GM23248 (cell line): ENCODE measurements at regions not wholly inside any gene's neighbourhood (a gene's known extent, or its start where the extent isn't known, plus 50 kb on each side); places are given as distances from the start of the nearest gene placed in this dataset.

Source experiments
- DNase-seq: peaks from one replicate; pipeline ENCODE4 v3.0.0-alpha.2; 2015
- H2AFZ ChIP-seq: fragments of 200-600 bp; sonication (generic); 2 replicates; pipeline ENCODE4 v1.6.1; 2016; ENCODE audit warnings: antibody characterized with exemption
- H3F3A ChIP-seq: fragments of 200-600 bp; sonication (generic); 2 replicates; pipeline ENCODE4 v1.6.1; 2016; ENCODE audit warnings: mild to moderate bottlenecking, antibody characterized with exemption, mixed run types; ENCODE audit not compliant: insufficient read depth
- H3K27ac ChIP-seq: fragments of 200-600 bp; sonication (generic); 2 replicates; pipeline ENCODE4 v1.5.1; 2016; ENCODE audit warnings: mild to moderate bottlenecking
- H3K27me3 ChIP-seq: fragments of 200-600 bp; sonication (generic); replicated peaks from 2 replicates; pipeline ENCODE4 v1.6.1; 2016; ENCODE audit warnings: mild to moderate bottlenecking; ENCODE audit not compliant: insufficient read depth
- H3K36me3 ChIP-seq: fragments of 200-600 bp; sonication (generic); 2 replicates; pipeline ENCODE4 v1.6.1; 2016; ENCODE audit warnings: low read depth, mild to moderate bottlenecking
- H3K4me1 ChIP-seq: fragments of 200-600 bp; sonication (generic); 2 replicates; pipeline ENCODE4 v1.6.1; 2016; ENCODE audit warnings: mild to moderate bottlenecking; ENCODE audit not compliant: insufficient read depth
- H3K4me2 ChIP-seq: fragments of 200-600 bp; sonication (generic); one replicate; pipeline ENCODE4 v1.6.1; 2016; ENCODE audit warnings: mild to moderate bottlenecking; ENCODE audit not compliant: unreplicated experiment
- H3K4me3 ChIP-seq: fragments of 200-600 bp; sonication (generic); 2 replicates; pipeline ENCODE4 v1.5.1; 2016; ENCODE audit warnings: mild to moderate bottlenecking
- H3K79me2 ChIP-seq: fragments of 200-600 bp; sonication (generic); 2 replicates; pipeline ENCODE4 v1.6.1; 2016; ENCODE audit warnings: mild to moderate bottlenecking; ENCODE audit not compliant: insufficient read depth
- H3K9ac ChIP-seq: fragments of 200-600 bp; sonication (generic); 2 replicates; pipeline ENCODE4 v1.6.1; 2016; ENCODE audit warnings: mild to moderate bottlenecking
- H3K9me2 ChIP-seq: fragments of 200-600 bp; sonication (generic); 2 replicates; pipeline ENCODE4 v1.6.1; 2016; ENCODE audit warnings: mixed run types, mild to moderate bottlenecking, moderate library complexity; ENCODE audit not compliant: insufficient read depth
- H3K9me3 ChIP-seq: fragments of 200-600 bp; sonication (generic); one replicate; pipeline ENCODE4 v1.6.1; 2017; ENCODE audit warnings: low read depth
- H4K20me1 ChIP-seq: fragments of 200-600 bp; sonication (generic); 2 replicates; pipeline ENCODE4 v1.6.0; 2016; ENCODE audit not compliant: insufficient read depth
- EZH2 ChIP-seq: fragments of 200-600 bp; sonication (generic); IDR thresholded peaks from 2 replicates; pipeline ENCODE4 v1.6.1; 2018; ENCODE audit warnings: antibody characterized with exemption, mild to moderate bottlenecking; ENCODE audit not compliant: insufficient read depth, poor library complexity, severe bottlenecking
- EZH2phosphoT487 ChIP-seq: fragments of 200-600 bp; sonication (generic); IDR thresholded peaks from 2 replicates; pipeline ENCODE4 v1.6.1; 2018; ENCODE audit warnings: antibody characterized with exemption, moderate library complexity, mild to moderate bottlenecking, low read depth; ENCODE audit not compliant: insufficient read depth
- WGBS, 2 experiments: methylation state at CpG; one replicate each; pipeline ENCODE4 v1.1.6; 2015 to 2017; ENCODE audit warnings: low lambda C conversion rate in 2 of 2, low coverage in 1 of 2; ENCODE audit errors: missing lambda C conversion rate in 2 of 2; 5-methylcytosine and 5-hydroxymethylcytosine counted together
- in situ Hi-C: fragments of 300-500 bp; cut with MboI; formaldehyde crosslinking; loops from 2 replicates; pipeline ENCODE4 v1.15.0; 2020

DNA sequence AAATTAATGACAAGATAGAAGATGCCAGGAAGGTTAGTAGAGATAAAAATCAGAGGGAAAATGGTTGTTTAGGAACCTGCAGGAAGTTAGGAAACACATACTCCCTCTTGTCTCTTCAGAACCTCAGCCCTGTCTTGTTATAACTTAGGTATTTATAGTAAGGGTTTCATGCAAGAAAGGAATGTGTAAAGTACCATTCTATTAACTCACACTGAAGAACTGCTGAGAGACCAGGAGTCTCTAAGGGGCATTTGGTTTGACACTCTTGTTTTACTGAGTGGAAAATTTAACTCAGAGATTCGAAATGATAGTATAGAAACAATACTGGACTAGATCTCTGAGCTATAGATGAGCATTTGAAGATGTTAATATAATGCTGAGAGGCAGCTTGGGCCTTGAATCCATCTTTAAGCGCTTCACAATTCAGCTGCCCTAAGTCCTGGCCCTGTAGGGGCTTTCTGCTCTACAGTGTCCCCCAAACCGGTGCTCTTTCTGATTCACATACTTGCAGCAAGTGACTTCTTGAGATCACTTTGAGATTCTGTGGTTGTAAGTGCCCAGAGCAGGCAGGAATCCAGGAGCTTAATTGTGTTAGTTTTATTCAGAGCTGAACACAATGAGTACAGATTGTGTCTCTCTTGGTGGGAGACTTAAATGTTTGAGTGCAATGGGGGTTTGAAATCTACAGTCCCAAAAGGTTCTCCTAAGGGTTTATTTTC lies 235.0 kb upstream of the RGPD4 start:
- H3K4me3 ChIP-seq: no peak overlapping the region
- no peaks in the 10 kb centered on the region for H3K9me3 ChIP-seq
- in situ Hi-C loops: no loop called here
- H3K4me1 ChIP-seq: peaks cover 62% of the 10 kb centered on the region
- DNase-seq: peak; percentile 76
- H3K4me2 ChIP-seq: peak overlapping the region; percentile 13
- H2AFZ ChIP-seq: peak overlapping the region; percentile 50
- 63 to 66% methylated on average over 3 of the region's 3 CpGs for WGBS, 2 experiments
- H3K79me2 ChIP-seq: no peaks in the 10 kb centered on the region
- H3K9ac ChIP-seq: no peak overlapping the region
- H3K27ac ChIP-seq: peak overlapping the region; percentile 62
- H4K20me1 ChIP-seq: no peaks in the 10 kb centered on the region
- no peaks in the 10 kb centered on the region for H3K9me2 ChIP-seq
- no peaks in the 10 kb centered on the region for H3K27me3 ChIP-seq
- peaks cover 31% of the 10 kb centered on the region for H3F3A ChIP-seq
- H3K36me3 ChIP-seq: no peaks in the 10 kb centered on the region
- no peak for TF ChIP-seq EZH2
- no peak for TF ChIP-seq EZH2phosphoT487

DNA sequence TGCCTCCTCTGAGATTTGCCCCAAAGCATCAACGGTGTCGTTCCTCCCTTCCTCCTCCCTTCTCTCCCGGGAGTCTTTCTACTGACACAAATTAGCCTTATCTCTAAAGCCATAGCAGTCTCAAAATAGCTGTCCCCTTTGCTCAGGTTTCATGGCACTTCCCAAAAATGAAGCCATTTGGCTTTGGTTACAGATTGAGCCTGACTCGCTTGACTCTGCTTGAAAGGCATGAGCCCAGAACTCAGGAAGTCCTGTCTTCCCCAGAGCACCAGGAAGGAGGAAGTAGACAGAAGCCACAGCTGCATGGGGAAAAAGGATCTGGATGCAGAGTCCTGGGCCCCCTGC lies 234.4 kb upstream of the RGPD4 start:
- Histone ChIP-seq H3K4me3 (no peak overlapping the region), H3K9ac (no peak overlapping the region), H3K9me2 (no peaks in the 10 kb centered on the region), H3K36me3 (no peaks in the 10 kb centered on the region), H3F3A (peaks cover 31% of the 10 kb centered on the region), H2AFZ (peak overlapping the region; percentile 50), H3K4me1 (peaks cover 65% of the 10 kb centered on the region), H3K27me3 (no peaks in the 10 kb centered on the region), H3K9me3 (no peaks in the 10 kb centered on the region), H3K27ac (peak overlapping the region; percentile 62), H4K20me1 (no peaks in the 10 kb centered on the region), H3K79me2 (no peaks in the 10 kb centered on the region), H3K4me2 (peak overlapping the region; percentile 13)
- DNase-seq: peak; percentile 26
- WGBS, 2 experiments: 77 to 82% methylated on average over 4 of the region's 4 CpGs
- in situ Hi-C loops: no loop called here
- no peak for TF ChIP-seq EZH2phosphoT487

DNA sequence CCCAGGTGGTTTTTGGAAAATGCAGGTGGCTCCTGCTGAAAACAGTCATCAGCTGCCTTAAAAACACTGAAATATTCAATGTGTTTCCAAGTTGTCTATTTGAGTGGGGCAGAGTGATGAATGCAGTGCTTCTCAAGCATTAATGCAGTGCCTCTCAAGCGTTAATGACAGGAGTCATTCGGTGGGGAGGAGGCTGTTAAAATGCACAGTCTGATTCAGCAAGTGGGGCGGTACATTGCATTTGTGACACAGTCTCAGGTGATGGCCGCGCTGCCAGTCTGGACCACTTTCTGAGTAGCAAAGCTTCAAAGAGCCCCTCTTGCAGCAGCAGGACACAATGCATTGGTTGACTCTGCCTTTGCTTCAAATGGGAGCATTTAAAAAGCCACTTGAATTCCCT lies 231.4 kb upstream of the RGPD4 start:
- TF ChIP-seq EZH2phosphoT487 (no peak), EZH2 (no peak)
- DNase-seq: no peak
- Histone ChIP-seq H3K79me2 (no peaks in the 10 kb centered on the region), H3F3A (peaks cover 31% of the 10 kb centered on the region), H3K9ac (no peak overlapping the region), H2AFZ (no peak overlapping the region), H3K27ac (peak overlapping the region; percentile 45; the same call in 1 of the 2 replicates), H3K27me3 (no peaks in the 10 kb centered on the region), H3K4me2 (peak overlapping the region; percentile 44), H3K9me3 (no peaks in the 10 kb centered on the region), H4K20me1 (no peaks in the 10 kb centered on the region), H3K4me1 (peaks cover 54% of the 10 kb centered on the region), H3K4me3 (peak overlapping the region; percentile 39; the same call in 1 of the 2 replicates), H3K36me3 (no peaks in the 10 kb centered on the region), H3K9me2 (no peaks in the 10 kb centered on the region)
- in situ Hi-C loops: no loop called here
- 64 to 71% methylated on average over 5 of the region's 5 CpGs for WGBS, 2 experiments

DNA sequence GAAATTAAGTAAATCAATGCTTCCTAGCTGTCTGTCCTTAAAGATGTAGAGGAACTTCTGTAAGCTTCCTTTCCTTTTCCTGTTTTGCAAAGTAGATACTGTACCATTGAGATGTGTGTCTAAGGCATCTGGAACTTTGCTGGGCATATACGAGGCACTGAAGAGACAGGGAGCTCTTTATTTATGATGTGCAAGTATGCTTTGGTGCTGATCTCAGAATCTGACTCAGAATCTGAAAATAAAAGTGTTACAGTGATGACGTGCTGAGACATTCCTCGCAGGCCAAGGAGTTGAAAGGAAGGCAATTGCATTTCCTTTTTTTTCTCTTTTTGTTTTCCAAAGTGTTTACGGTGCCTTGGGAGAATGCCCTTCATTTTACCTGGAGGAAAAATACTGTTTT lies 230.9 kb upstream of the RGPD4 start:
- H3K79me2 ChIP-seq: no peaks in the 10 kb centered on the region
- H3K9ac ChIP-seq: no peak overlapping the region
- TF ChIP-seq EZH2 (no peak), EZH2phosphoT487 (0 out of 2 replicates have a peak, but pooled peaks have one; percentile 46)
- H3K4me3 ChIP-seq: peak overlapping the region; percentile 39; the same call in 1 of the 2 replicates
- peaks cover 50% of the 10 kb centered on the region for H3K4me1 ChIP-seq
- H3K4me2 ChIP-seq: peak overlapping the region; percentile 44
- no peaks in the 10 kb centered on the region for H3K9me3 ChIP-seq
- peak; percentile 90 for DNase-seq
- H2AFZ ChIP-seq: 0 out of 2 replicates have a peak overlapping the region, but pooled peaks have one; percentile 6
- H3K27me3 ChIP-seq: no peaks in the 10 kb centered on the region
- WGBS, 2 experiments: 0 to 3% methylated on average over 4 of the region's 4 CpGs
- in situ Hi-C loops: no loop called here
- H3K27ac ChIP-seq: peak overlapping the region; percentile 45
- H3K9me2 ChIP-seq: no peaks in the 10 kb centered on the region
- H3F3A ChIP-seq: peaks cover 31% of the 10 kb centered on the region
- H3K36me3 ChIP-seq: no peaks in the 10 kb centered on the region
- no peaks in the 10 kb centered on the region for H4K20me1 ChIP-seq

DNA sequence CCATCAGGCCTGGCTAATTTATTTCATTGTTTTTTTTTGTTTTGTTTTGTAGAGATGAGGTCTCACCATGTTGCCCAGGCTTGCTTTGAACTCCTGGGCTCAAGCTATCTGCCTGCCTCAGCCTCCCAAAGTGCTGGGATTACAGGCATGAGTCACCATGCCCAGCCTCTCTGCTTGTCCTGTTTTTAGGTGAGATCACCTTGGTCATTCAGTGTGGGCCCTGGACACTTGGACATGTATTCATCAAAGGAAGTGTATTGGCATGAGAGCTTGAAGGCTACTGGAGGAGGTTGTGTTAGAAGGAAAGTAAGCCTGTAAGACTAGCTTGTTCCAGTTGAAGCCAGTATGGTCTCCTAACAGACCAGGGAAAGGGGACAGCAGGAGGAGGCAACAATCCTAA lies 229.2 kb upstream of the RGPD4 start:
- in situ Hi-C loops: no loop called here

More for the DNA sequence above, 229.2 kb upstream of the RGPD4 start:
- Histone ChIP-seq H3K9me2 (no peaks in the 10 kb centered on the region), H3K9ac (no peak overlapping the region), H3K4me2 (no peak overlapping the region), H2AFZ (no peak overlapping the region), H3K27ac (no peak overlapping the region), H3F3A (peaks cover 16% of the 10 kb centered on the region), H3K9me3 (no peaks in the 10 kb centered on the region), H3K27me3 (no peaks in the 10 kb centered on the region), H4K20me1 (no peaks in the 10 kb centered on the region), H3K4me1 (peaks cover 33% of the 10 kb centered on the region), H3K79me2 (no peaks in the 10 kb centered on the region), H3K36me3 (no peaks in the 10 kb centered on the region), H3K4me3 (no peak overlapping the region)
- TF ChIP-seq EZH2phosphoT487 (no peak), EZH2 (no peak)
- DNase-seq: no peak
